Adrenal gland (tissue), 5 donors: ENCODE measurements at regions not wholly inside any gene's neighbourhood (a gene's known extent, or its start where the extent isn't known, plus 50 kb on each side); places are given as distances from the start of the nearest gene placed in this dataset.

Source experiments
- CTCF ChIP-seq, 6 experiments: fragments of 450-650 bp in 4 of 6; fragments of 200-600 bp in 2 of 6; sonication (generic) in 1 of 6; IDR thresholded peaks; 1 replicate in 5 of 6; 2 replicates in 1 of 6; pipeline versions ENCODE4 v1.5.1 to v1.8.0; 2016 to 2021; ENCODE audit warnings: antibody characterized with exemption in 6 of 6, mild to moderate bottlenecking in 2 of 6, moderate library complexity in 1 of 6
- POLR2A ChIP-seq, 2 donors: fragments of 450-650 bp; IDR thresholded peaks; one replicate each; pipeline ENCODE4 v1.6.1; 2017; ENCODE audit warnings: antibody characterized with exemption in 2 of 2, mild to moderate bottlenecking in 2 of 2, moderate library complexity in 1 of 2
- donor health status: DM: no; HTN: no; CAD: no.

- TF ChIP-seq CTCF (IDR thresholded peaks at IDR 0.05), result no peak
- TF ChIP-seq POLR2A (IDR thresholded peaks at IDR 0.05), result no peak
Observed at GRCh38 chr1:87834151-87834550, 505.5 kb downstream of the LMO4 start.
